ENCODE measurements at regions not wholly inside any gene's neighbourhood (a gene's known extent, or its start where the extent isn't known, plus 50 kb on each side); places are given as distances from the start of the nearest gene placed in this dataset.

DNA sequence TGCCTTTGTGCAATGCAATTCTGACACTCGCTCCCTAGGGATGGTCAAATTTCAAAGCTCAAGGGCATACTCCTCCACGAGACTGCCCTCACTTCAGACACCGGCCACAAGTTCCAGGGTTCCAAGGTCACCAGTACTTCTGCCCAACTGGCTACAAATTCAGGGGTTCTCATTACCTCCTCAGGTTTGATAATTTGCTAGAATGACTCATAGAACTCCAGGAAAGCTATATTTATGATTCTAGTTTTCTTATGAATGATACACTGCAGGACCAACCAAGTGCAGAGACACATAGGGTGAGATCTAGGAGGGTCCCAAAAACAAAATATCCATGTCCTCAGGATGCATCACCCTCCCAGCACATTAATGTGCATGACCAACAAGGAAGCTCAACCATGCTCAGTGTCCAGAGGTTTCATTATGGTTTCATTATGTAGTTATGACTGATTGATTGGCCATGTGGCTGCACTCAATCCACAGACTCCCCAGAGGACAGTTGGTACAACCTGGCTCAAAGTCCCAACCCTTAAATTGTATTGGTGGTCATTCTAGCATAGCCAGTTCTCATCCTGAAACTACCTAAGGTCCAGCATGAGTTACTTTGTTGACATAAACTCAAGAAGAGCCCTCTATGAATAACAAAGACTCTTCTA, 170.4 kb upstream of the LRRN1 start:
- DNase-seq (ENCODE audit: low spot score) = no peak
- in situ Hi-C loops (cut with MboI; ENCODE audit: low pct_unique_long_range_greater_than_20kb, low sequenced_read_pairs, unreplicated experiment) = no loop called here
- TF ChIP-seq, protein P1, sequence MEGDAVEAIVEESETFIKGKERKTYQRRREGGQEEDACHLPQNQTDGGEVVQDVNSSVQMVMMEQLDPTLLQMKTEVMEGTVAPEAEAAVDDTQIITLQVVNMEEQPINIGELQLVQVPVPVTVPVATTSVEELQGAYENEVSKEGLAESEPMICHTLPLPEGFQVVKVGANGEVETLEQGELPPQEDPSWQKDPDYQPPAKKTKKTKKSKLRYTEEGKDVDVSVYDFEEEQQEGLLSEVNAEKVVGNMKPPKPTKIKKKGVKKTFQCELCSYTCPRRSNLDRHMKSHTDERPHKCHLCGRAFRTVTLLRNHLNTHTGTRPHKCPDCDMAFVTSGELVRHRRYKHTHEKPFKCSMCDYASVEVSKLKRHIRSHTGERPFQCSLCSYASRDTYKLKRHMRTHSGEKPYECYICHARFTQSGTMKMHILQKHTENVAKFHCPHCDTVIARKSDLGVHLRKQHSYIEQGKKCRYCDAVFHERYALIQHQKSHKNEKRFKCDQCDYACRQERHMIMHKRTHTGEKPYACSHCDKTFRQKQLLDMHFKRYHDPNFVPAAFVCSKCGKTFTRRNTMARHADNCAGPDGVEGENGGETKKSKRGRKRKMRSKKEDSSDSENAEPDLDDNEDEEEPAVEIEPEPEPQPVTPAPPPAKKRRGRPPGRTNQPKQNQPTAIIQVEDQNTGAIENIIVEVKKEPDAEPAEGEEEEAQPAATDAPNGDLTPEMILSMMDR (IDR thresholded peaks at IDR 0.05; ENCODE audit: extremely low read depth, insufficient read depth, missing control alignments) = no peak

DNA sequence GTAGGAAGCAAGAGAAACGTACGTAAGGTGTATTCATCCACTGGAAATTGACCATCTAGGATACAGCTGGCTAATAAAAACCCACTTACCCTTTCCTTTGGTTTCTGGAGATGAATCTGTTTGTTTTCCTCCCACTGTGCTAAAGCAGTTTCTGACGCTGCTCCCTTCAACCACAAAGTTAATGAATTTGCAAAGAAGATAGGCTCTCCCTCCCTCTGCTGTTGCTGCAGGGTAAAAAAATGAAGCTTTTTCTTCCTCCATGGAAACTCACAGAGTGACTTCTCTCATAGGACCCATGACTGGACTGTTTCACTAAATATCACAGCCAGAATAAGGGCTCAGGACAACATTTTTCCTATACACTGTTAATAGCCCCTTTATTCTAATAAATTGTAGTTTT, 172.1 kb upstream of the LRRN1 start:
- DNase-seq (ENCODE audit: low spot score) = no peak
- TF ChIP-seq, protein P1 (IDR thresholded peaks at IDR 0.05; ENCODE audit: extremely low read depth, insufficient read depth, missing control alignments) = peak; percentile 18
- in situ Hi-C loops (cut with MboI; ENCODE audit: low pct_unique_long_range_greater_than_20kb, low sequenced_read_pairs, unreplicated experiment) = no loop called here

DNA sequence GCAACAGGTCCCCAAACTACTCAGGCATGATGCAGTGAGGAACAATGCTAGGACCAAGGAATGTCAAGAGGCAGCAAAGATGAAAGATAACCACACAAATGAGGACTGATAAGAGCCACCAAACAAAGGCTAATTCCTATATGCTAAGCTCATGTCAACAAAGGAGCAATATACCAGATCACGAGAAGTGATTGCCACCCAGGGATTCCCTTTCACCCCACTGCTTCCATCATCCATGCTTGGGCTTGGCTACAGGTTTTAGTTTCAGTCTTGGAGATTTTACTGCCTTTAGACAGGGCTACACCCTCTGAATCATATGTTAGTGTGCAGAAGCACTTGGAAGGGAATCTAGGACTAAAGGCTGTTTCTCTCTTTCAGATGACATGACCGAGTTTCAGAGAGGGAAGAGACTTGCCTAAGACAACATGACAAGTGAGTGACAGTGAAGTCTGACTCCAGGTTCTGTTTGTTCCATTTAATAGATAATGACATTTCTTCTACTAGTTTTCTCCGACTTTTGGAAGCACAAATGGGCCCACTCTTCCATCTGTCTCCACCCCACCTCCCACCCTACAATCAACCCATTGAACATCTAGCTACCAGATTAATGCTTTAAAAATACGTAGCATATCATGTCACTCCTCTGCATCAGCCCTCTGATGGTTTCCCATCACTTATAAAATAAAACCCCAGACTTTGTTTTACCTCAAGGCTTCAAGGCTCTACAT, 173.5 kb upstream of the LRRN1 start:
- no peak for DNase-seq (ENCODE audit: low spot score)
- TF ChIP-seq, protein P1 (IDR thresholded peaks at IDR 0.05; ENCODE audit: extremely low read depth, insufficient read depth, missing control alignments) = no peak
- in situ Hi-C loops (cut with MboI; ENCODE audit: low pct_unique_long_range_greater_than_20kb, low sequenced_read_pairs, unreplicated experiment) = no loop called here

DNA sequence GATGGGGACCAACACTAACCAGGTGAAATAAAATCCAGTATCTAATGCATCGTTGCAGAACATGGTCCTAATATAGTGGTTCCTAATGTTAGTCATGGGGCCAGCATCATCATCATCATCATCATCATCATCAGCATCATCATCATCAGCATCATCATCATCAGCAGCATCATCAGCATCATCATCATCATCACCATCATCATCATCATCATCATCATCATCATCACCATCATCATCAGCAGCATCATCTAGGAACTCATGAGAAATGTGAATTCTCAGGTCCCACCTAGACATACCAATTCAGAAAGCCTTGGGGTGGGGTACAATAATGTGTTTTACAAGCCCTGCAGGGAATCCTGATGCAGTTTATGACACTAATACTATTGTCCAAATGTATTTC, 179.4 kb upstream of the LRRN1 start:
- TF ChIP-seq, protein P1 (IDR thresholded peaks at IDR 0.05; ENCODE audit: extremely low read depth, insufficient read depth, missing control alignments) = no peak
- DNase-seq (ENCODE audit: low spot score) = no peak
- in situ Hi-C loops (cut with MboI; ENCODE audit: low pct_unique_long_range_greater_than_20kb, low sequenced_read_pairs, unreplicated experiment) = no loop called here

DNA sequence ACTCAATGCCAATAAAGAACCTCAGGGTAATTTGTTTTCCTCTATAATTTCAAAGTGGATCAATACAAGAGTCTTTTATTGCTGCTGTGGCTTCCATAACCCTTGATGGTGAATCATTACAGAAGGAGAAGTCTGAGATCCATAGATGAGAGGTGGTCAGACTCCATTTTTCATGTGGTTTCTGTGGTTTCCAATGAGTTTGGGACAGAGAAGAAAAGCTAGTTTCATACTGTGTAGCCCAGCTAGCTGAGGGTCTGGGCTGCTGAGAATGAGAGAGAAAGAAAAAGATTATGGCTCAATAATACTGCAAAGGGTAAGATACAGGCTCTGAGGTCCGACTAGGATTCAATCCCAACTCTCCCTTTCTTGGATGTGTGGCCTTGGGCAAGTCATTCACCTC, 180.6 kb upstream of the LRRN1 start:
- in situ Hi-C loops (cut with MboI; ENCODE audit: low pct_unique_long_range_greater_than_20kb, low sequenced_read_pairs, unreplicated experiment) = no loop called here
- DNase-seq (ENCODE audit: low spot score) = no peak
- TF ChIP-seq, protein P1 (IDR thresholded peaks at IDR 0.05; ENCODE audit: extremely low read depth, insufficient read depth, missing control alignments) = no peak

DNA sequence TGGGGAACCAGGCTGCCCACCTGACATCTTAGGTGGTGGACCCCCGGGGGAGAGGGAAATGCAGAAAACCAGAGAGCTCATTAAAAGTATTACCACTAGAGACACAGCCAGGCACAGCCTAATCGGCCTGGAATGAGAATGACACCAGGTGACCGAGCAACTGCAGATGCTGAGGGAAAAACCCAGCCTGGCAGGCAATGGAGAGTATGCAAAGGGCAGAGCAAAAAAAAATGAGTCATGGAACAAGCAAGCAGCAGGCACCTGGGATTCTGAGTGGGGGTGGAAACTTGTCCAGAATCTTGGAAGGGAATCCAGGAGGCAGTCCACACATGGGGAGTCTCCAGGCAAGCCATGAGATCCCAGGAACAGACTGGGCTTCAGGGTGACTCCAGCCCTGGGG, 183.7 kb upstream of the LRRN1 start:
- in situ Hi-C loops (cut with MboI; ENCODE audit: low pct_unique_long_range_greater_than_20kb, low sequenced_read_pairs, unreplicated experiment) = no loop called here
- no peak for DNase-seq (ENCODE audit: low spot score)
- TF ChIP-seq, protein P1 (IDR thresholded peaks at IDR 0.05; ENCODE audit: extremely low read depth, insufficient read depth, missing control alignments) = no peak

Data from GM13977 (cell line).